PC-3 (cell line): ENCODE measurements at regions not wholly inside any gene's neighbourhood (a gene's known extent, or its start where the extent isn't known, plus 50 kb on each side); places are given as distances from the start of the nearest gene placed in this dataset.

Source experiments
- EZH2 ChIP-seq: fragments of 300-600 bp; sonication (generic); IDR thresholded peaks from one replicate; pipeline ENCODE4 v1.6.1; 2017; ENCODE audit warnings: antibody characterized with exemption, mild to moderate bottlenecking, low read length; ENCODE audit not compliant: unreplicated experiment
- TF ChIP-seq, protein P1 (sequence below): fragments of 300-600 bp; sonication (generic); conservative IDR thresholded peaks from 2 replicates; pipeline ENCODE4 v1.5.1; 2017; ENCODE audit warnings: antibody characterized with exemption, low read depth, mild to moderate bottlenecking, low read length

DNA sequence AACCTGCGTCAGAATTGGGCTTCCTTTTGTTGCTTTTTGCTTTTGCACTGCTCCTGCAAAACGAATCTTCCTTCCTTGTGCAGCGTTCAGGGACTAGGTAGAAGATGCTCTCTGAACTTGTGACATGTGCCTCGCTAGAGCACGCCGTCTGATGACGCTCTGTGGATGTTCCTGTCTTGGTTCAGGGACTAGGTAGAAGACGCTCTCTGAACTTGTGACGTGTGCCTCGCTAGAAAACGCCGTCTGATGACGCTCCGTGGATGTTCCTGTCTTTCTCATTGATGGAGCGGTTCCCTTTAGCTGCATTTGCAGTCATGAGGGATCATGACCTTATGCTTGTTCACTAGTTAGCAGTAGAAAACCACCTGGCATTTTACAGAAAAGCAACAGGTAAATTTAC is 154.0 kb downstream of the SOX1 start:
- TF ChIP-seq, protein P1, sequence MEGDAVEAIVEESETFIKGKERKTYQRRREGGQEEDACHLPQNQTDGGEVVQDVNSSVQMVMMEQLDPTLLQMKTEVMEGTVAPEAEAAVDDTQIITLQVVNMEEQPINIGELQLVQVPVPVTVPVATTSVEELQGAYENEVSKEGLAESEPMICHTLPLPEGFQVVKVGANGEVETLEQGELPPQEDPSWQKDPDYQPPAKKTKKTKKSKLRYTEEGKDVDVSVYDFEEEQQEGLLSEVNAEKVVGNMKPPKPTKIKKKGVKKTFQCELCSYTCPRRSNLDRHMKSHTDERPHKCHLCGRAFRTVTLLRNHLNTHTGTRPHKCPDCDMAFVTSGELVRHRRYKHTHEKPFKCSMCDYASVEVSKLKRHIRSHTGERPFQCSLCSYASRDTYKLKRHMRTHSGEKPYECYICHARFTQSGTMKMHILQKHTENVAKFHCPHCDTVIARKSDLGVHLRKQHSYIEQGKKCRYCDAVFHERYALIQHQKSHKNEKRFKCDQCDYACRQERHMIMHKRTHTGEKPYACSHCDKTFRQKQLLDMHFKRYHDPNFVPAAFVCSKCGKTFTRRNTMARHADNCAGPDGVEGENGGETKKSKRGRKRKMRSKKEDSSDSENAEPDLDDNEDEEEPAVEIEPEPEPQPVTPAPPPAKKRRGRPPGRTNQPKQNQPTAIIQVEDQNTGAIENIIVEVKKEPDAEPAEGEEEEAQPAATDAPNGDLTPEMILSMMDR: no peak
- no peak for TF ChIP-seq EZH2
